OCI-LY7 (cell line): ENCODE measurements at regions not wholly inside any gene's neighbourhood (a gene's known extent, or its start where the extent isn't known, plus 50 kb on each side); places are given as distances from the start of the nearest gene placed in this dataset.
"Not testable (repeated sequence)": the region's sequence is repeated elsewhere in the genome, so short reads cannot be mapped to it uniquely, and the experiment has no call there.

Source experiments
- BruUV-seq: library from RNA; stranded (reverse); fragments of 400-500 nt; replicated peaks from 2 replicates; lab custom pipeline; 2021; lab: Mats Ljungman, UMichigan
- CTCF ChIA-PET: fragments of 300-600 bp; sonication (Branson Sonifier 250); formaldehyde crosslinking; loops from one replicate; lab custom pipeline; 2022; ENCODE audit warnings: antibody characterized with exemption; ENCODE audit not compliant: unreplicated experiment; lab: Charles Lee
- POLR2A ChIA-PET: fragments of 300-600 bp; sonication (Branson Sonifier 250); formaldehyde crosslinking; loops from one replicate; lab custom pipeline; 2022; ENCODE audit warnings: antibody characterized with exemption; lab: Charles Lee
- DNase-seq: peaks from one replicate; pipeline ENCODE4 v3.0.0-alpha.2; 2015; ENCODE audit warnings: low spot score
- H2AFZ ChIP-seq: fragments of 200-600 bp; sonication (generic), shearing (Covaris generic); 2 replicates; pipeline ENCODE4 v1.6.1; 2014; ENCODE audit warnings: mild to moderate bottlenecking, antibody characterized with exemption, low read length, moderate library complexity
- H3K27ac ChIP-seq: fragments of 200-600 bp; sonication (generic); 2 replicates; pipeline ENCODE4 v1.5.1; 2014; ENCODE audit warnings: mixed run types, low read depth, mild to moderate bottlenecking, moderate library complexity, low read length, inconsistent platforms; ENCODE audit not compliant: poor library complexity, severe bottlenecking
- H3K36me3 ChIP-seq: fragments of 200-600 bp; sonication (generic); 2 replicates; pipeline ENCODE4 v1.6.1; 2014; ENCODE audit warnings: mild to moderate bottlenecking, antibody characterized with exemption, low read length, moderate library complexity, mixed read lengths; ENCODE audit not compliant: insufficient read depth
- H3K4me1 ChIP-seq: fragments of 200-600 bp; sonication (generic); 2 replicates; pipeline ENCODE4 v1.5.1; 2014; ENCODE audit warnings: mild to moderate bottlenecking, low read length; ENCODE audit not compliant: insufficient read depth, poor library complexity, severe bottlenecking
- H3K4me2 ChIP-seq: fragments of 200-600 bp; sonication (generic); 2 replicates; pipeline ENCODE4 v1.6.1; 2014; ENCODE audit warnings: mild to moderate bottlenecking, low read length
- H3K4me3 ChIP-seq: fragments of 200-600 bp; sonication (generic); 2 replicates; pipeline ENCODE4 v1.5.1; 2014; ENCODE audit warnings: mild to moderate bottlenecking, low read depth, low read length; ENCODE audit not compliant: poor library complexity, severe bottlenecking
- H3K79me2 ChIP-seq: fragments of 200-600 bp; sonication (generic); 2 replicates; pipeline ENCODE4 v1.6.1; 2016; ENCODE audit warnings: low read depth, mild to moderate bottlenecking, low read length, moderate library complexity, mixed read lengths; ENCODE audit not compliant: insufficient read depth
- H3K9me2 ChIP-seq: fragments of 200-600 bp; sonication (generic); 2 replicates; pipeline ENCODE4 v1.6.1; 2016; ENCODE audit warnings: mild to moderate bottlenecking, low read length, mixed read lengths; ENCODE audit not compliant: insufficient read depth
- H3K9me3 ChIP-seq: fragments of 200-600 bp; sonication (generic); 2 replicates; pipeline ENCODE4 v1.6.1; 2014; ENCODE audit warnings: mild to moderate bottlenecking, mixed run types, low read length, mixed read lengths
- H4K20me1 ChIP-seq: fragments of 200-600 bp; sonication (generic); 2 replicates; pipeline ENCODE4 v1.6.1; 2014; ENCODE audit warnings: mild to moderate bottlenecking, antibody characterized with exemption, low read length, moderate library complexity, mixed read lengths; ENCODE audit not compliant: insufficient read depth
- EZH2phosphoT487 ChIP-seq: fragments of 200-600 bp; sonication (generic); IDR thresholded peaks from 2 replicates; pipeline ENCODE4 v1.6.1; 2018; ENCODE audit warnings: low read depth, borderline replicate concordance, mild to moderate bottlenecking, mixed run types, antibody characterized with exemption, low read length, moderate library complexity, mixed read lengths
- intact Hi-C: fragments of 100-400 bp; cut with micrococcal nuclease; formaldehyde crosslinking; loops from one replicate; pipeline ENCODE4 v1.10.0; 2022; ENCODE audit not compliant: unreplicated experiment
- TF ChIP-seq, protein P1 (sequence below): fragments of 200-600 bp; sonication (generic); conservative IDR thresholded peaks from 2 replicates; pipeline ENCODE4 v1.5.1; 2014; ENCODE audit warnings: mild to moderate bottlenecking, antibody characterized with exemption, low read length, moderate library complexity, mixed read lengths

DNA sequence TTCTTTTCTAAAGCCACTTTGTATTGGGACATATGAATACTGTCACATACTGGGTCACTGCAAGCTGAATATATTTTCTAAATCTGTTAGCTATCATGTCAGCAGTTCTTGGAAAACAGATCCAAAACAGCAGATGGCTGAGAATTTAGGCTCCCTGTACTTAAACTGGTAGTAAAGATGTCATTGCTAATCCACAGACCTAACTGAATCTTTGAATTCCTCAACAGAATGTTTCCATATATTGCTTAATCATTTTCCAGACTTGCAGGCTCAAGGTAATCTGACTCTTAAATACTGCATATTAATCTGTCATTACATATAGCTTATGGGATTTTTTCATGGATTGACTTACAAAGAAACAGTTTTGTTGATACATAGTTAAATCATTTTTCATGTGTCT, 639.0 kb upstream of the KLHL1 start:
- no peak overlapping the region for H2AFZ ChIP-seq
- no peak overlapping the region for H3K27ac ChIP-seq
- H3K4me1 ChIP-seq = no peaks in the 10 kb centered on the region
- TF ChIP-seq, protein P1, sequence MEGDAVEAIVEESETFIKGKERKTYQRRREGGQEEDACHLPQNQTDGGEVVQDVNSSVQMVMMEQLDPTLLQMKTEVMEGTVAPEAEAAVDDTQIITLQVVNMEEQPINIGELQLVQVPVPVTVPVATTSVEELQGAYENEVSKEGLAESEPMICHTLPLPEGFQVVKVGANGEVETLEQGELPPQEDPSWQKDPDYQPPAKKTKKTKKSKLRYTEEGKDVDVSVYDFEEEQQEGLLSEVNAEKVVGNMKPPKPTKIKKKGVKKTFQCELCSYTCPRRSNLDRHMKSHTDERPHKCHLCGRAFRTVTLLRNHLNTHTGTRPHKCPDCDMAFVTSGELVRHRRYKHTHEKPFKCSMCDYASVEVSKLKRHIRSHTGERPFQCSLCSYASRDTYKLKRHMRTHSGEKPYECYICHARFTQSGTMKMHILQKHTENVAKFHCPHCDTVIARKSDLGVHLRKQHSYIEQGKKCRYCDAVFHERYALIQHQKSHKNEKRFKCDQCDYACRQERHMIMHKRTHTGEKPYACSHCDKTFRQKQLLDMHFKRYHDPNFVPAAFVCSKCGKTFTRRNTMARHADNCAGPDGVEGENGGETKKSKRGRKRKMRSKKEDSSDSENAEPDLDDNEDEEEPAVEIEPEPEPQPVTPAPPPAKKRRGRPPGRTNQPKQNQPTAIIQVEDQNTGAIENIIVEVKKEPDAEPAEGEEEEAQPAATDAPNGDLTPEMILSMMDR = no peak
- TF ChIP-seq EZH2phosphoT487 = no peak
- H3K79me2 ChIP-seq = no peaks in the 10 kb centered on the region
- no peaks in the 10 kb centered on the region for H3K9me3 ChIP-seq
- DNase-seq = no peak
- H3K4me3 ChIP-seq = no peak overlapping the region
- CTCF ChIA-PET = no interaction called here
- H3K9me2 ChIP-seq = no peaks in the 10 kb centered on the region
- BruUV-seq = no TSS peak
- H3K4me2 ChIP-seq = no peak overlapping the region
- no peaks in the 10 kb centered on the region for H4K20me1 ChIP-seq
- POLR2A ChIA-PET = no interaction called here
- H3K36me3 ChIP-seq = no peaks in the 10 kb centered on the region
- intact Hi-C loops = no loop called here

DNA sequence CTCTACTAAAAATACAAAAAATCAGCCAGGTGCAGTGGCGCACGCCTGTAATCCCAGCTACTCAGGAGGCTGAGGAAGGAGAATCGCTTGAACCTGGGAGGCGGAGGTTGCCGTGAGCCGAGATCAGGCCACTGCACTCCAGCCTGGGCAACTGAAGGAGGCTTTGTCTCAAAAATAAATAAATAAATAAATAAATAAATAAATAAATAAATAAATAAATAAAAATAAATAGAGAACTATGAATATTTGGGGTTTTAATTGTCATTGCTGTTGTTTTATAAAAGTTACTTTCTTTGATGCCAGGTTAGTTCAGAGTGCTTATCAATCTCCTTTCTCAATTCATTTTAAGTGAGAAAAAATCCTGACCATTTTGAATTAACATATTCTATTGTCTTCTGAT, 638.2 kb upstream of the KLHL1 start:
- H3K36me3 ChIP-seq, CTCF ChIA-PET, H3K4me2 ChIP-seq, H3K79me2 ChIP-seq, intact Hi-C loops, H3K4me3 ChIP-seq, H3K27ac ChIP-seq, POLR2A ChIA-PET, H3K9me2 ChIP-seq, H2AFZ ChIP-seq, H4K20me1 ChIP-seq, H3K9me3 ChIP-seq, H3K4me1 ChIP-seq, DNase-seq, BruUV-seq: not testable (repeated sequence)

DNA sequence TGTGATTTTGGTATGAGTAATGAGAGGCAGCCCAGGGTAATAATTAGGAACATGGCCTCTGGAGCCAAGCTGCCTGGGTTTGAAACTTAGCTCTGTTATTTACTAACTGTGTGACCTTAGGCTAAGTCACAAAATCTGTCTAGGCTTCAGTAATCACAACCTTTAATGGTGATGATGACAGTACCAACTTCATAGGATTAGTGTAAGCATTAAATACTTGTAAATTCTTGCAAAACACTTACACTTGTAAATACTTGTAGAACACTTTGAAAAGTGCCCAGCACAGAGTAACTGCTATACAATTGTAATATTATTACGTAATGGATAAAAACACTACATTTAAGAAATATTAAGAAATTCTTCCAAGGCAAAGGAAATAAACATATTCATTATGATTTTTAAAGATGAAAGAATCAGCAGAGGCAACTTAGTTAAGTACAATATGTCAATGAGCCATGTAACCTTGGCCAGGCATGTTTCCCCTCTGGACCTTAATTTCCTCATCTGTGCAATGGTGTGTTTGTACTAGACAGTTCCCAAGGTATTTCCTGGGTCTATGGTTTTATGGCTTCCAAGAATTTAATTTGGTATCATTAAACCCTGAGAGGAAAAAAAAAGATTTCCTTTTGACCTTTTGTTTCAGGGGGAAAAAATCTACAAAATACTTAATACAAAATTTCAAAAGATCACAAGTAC, 628.5 kb upstream of the KLHL1 start:
- H3K4me1 ChIP-seq = no peaks in the 10 kb centered on the region
- CTCF ChIA-PET = no interaction called here
- H3K79me2 ChIP-seq = no peaks in the 10 kb centered on the region

More for the DNA sequence above, 628.5 kb upstream of the KLHL1 start:
- Histone ChIP-seq H3K9me2 (no peaks in the 10 kb centered on the region), H4K20me1 (no peaks in the 10 kb centered on the region), H3K9me3 (no peaks in the 10 kb centered on the region), H3K36me3 (no peaks in the 10 kb centered on the region), H3K27ac (no peak overlapping the region), H2AFZ (no peak overlapping the region), H3K4me3 (no peak overlapping the region), H3K4me2 (no peak overlapping the region)
- intact Hi-C loops = no loop called here
- DNase-seq = no peak
- TF ChIP-seq EZH2phosphoT487 = no peak
- TF ChIP-seq, protein P1 = no peak
- POLR2A ChIA-PET = no interaction called here
- no TSS peak for BruUV-seq
